ENCODE measurements at regions not wholly inside any gene's neighbourhood (a gene's known extent, or its start where the extent isn't known, plus 50 kb on each side); places are given as distances from the start of the nearest gene placed in this dataset.

DNA sequence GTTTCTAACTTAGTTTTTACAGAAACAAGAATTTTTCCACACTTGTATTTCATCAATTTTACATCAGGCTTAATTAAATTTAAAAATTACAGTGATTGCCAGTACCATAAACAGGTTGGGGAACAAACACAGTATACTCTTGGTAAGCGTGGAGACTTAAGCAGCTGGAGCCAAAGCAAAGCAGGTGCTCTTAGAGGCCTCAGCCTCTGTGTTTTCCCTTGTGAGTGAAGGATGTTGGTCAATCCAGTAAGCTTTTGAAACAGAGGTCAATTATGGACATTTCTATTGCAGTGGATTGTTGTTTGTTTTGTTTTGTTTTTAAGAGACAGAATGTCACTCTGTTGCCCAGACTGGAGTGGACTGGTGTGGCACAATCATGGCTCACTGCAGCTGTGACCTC, 100.6 kb upstream of the CELF2 start:
- no peak for ATAC-seq

DNA sequence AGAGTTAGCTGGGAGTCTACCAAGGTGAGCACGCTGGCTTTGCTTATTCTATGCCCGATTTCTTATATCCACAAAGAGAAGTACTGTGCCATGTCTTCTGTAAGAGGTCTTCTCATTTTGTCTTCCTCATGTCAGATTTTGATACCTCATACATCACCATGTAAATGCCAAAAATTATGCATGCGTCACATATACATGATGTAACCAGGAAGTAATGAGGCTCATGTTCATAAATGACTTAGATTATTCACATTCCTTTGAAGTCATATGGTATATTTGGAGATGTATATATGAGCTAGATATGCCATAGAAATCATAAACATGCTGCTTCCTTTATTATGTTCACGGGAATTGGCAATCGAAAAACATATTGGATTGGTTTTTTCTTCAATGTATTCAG, 97.7 kb upstream of the CELF2 start:
- Histone ChIP-seq H3K9me3 (no peaks in the 10 kb centered on the region), H3K4me1 (ENCODE audit: low read depth) (no peaks in the 10 kb centered on the region), H3K36me3 (ENCODE audit: low read depth) (no peaks in the 10 kb centered on the region), H3K4me3 (no peak overlapping the region)
- no peak for DNase-seq
- TF ChIP-seq, protein P1, sequence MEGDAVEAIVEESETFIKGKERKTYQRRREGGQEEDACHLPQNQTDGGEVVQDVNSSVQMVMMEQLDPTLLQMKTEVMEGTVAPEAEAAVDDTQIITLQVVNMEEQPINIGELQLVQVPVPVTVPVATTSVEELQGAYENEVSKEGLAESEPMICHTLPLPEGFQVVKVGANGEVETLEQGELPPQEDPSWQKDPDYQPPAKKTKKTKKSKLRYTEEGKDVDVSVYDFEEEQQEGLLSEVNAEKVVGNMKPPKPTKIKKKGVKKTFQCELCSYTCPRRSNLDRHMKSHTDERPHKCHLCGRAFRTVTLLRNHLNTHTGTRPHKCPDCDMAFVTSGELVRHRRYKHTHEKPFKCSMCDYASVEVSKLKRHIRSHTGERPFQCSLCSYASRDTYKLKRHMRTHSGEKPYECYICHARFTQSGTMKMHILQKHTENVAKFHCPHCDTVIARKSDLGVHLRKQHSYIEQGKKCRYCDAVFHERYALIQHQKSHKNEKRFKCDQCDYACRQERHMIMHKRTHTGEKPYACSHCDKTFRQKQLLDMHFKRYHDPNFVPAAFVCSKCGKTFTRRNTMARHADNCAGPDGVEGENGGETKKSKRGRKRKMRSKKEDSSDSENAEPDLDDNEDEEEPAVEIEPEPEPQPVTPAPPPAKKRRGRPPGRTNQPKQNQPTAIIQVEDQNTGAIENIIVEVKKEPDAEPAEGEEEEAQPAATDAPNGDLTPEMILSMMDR (IDR thresholded peaks at IDR 0.05) = no peak
- intact Hi-C loops (cut with DNase I, micrococcal nuclease) = no loop called here
- ATAC-seq = no peak

More for the DNA sequence above, 100.6 kb upstream of the CELF2 start:
- TF ChIP-seq, protein P1 (IDR thresholded peaks at IDR 0.05) = no peak
- Histone ChIP-seq H3K9me3 (no peaks in the 10 kb centered on the region), H3K4me1 (ENCODE audit: low read depth) (no peaks in the 10 kb centered on the region), H3K36me3 (ENCODE audit: low read depth) (no peaks in the 10 kb centered on the region), H3K4me3 (no peak overlapping the region)
- intact Hi-C loops (cut with DNase I, micrococcal nuclease) = no loop called here
- no peak for DNase-seq

DNA sequence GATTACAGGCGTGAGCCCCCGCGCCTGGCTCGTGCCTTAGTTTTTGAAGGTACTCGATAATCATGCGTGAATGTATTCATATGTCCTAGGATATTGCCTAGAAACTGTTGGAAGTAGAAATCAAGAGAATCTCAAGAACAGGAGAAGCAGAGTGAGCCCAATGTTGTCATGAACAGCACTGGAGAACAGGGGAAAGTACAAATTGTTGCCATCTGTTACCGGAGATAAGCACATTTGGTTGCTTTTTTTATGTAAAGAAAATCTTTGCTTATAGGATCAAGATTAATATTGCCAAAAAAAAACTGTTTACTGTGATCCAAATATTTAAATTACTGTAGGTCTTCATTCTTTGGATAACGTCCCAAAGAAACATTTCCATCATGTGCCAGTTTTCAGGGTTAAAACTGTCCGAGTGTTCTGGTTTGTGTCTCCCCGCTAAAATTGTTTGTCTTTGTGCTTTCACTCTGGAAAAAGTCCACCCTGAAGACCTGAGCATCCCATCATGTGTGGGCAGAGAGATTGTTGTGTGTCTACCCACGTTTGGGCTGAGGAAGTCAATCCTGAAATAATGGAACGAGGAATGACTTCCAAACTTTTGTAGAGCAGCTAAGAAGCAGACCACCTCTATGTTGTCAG, 95.7 kb upstream of the CELF2 start:
- H3K4me3 ChIP-seq = no peak overlapping the region
- TF ChIP-seq, protein P1 (IDR thresholded peaks at IDR 0.05) = no peak
- H3K36me3 ChIP-seq (ENCODE audit: low read depth) = no peaks in the 10 kb centered on the region
- H3K9me3 ChIP-seq = no peaks in the 10 kb centered on the region
- ATAC-seq (no peak), DNase-seq (no peak)
- intact Hi-C loops (cut with DNase I, micrococcal nuclease) = no loop called here
- H3K4me1 ChIP-seq (ENCODE audit: low read depth) = no peaks in the 10 kb centered on the region

GRCh38 chr10:10923029-10923651, 94.5 kb upstream of the CELF2 start:
- no peak overlapping the region for H3K4me3 ChIP-seq
- DNase-seq = no peak
- no peaks in the 10 kb centered on the region for H3K9me3 ChIP-seq
- ATAC-seq = no peak
- intact Hi-C loops (cut with DNase I, micrococcal nuclease) = no loop called here
- H3K4me1 ChIP-seq (ENCODE audit: low read depth) = no peaks in the 10 kb centered on the region
- TF ChIP-seq, protein P1 (IDR thresholded peaks at IDR 0.05) = no peak
- H3K36me3 ChIP-seq (ENCODE audit: low read depth) = no peaks in the 10 kb centered on the region

DNA sequence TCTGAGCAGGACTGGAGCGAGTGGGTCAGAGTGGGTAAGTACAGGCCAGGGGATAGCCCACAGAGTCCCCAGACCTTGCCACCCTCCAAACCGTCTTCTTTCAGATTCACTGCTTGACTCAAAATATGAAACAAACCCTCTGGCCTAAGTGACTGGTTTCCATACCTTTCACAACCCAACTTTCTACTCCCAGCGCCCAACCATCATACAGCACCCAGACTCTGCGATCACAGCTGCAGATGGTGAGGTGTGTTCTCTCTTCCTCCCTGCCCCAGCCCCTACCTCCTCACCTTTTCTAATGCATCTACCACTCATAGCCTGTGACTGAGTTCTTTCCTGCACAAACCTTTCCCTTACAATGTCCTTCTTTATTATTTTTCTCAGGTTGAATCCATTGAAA, 92.0 kb upstream of the CELF2 start:
- Histone ChIP-seq H3K4me1 (ENCODE audit: low read depth) (no peaks in the 10 kb centered on the region), H3K9me3 (no peaks in the 10 kb centered on the region), H3K4me3 (no peak overlapping the region), H3K36me3 (ENCODE audit: low read depth) (no peaks in the 10 kb centered on the region)
- TF ChIP-seq, protein P1 (IDR thresholded peaks at IDR 0.05) = no peak
- ATAC-seq (no peak), DNase-seq (no peak)
- intact Hi-C loops (cut with DNase I, micrococcal nuclease) = no loop called here

Data from mucosa of descending colon (tissue), 3 donors.